ENCODE measurements at regions not wholly inside any gene's neighbourhood (a gene's known extent, or its start where the extent isn't known, plus 50 kb on each side); places are given as distances from the start of the nearest gene placed in this dataset.
A peak's percentile ranks its signal among the peaks of the same experiment; 100 is the strongest.

DNA sequence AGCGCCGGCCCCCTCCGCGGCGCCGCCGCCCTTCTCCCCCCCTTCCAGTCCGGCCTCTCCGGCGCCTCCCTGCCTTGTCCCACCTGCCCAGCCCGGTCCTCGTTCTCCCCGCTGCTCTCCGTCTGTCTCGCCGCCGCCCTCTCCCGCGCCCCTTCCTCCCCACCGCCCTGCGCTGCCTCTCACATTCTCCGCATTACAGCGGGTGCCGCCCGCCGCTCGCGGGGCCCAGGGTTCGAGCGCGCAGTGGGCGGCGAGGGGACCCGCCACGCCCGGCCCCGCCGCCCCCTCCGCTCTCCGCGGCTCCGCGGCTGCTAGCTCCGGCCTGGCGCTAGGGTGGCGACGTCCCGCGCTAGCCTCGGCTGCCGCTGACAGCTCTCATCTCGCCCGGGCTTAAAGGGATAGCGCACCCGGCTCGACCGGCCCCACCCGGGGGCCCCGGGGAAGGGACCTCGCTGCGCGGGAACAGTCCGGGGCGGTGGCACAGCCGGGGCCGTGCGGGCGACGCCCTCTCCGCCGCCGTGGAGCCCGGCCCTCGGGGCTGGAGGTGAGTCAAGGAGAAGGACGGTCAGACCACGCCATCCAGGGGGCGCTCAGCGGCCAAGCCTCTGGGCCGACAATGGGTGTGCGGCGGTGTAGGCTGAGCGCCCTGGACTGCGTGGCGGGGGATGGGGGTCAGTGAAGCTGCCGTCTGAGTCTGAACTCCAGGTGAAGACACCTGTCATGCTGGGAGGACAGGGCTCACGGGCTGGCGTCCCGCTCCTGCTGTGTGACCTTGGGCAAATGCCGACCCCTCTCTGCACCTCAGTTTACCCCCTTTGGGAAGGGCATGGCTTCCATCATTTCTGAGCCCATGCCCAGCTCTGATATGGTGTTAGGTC, 187.4 kb upstream of the LINGO1 start:
- TF ChIP-seq, protein P1, sequence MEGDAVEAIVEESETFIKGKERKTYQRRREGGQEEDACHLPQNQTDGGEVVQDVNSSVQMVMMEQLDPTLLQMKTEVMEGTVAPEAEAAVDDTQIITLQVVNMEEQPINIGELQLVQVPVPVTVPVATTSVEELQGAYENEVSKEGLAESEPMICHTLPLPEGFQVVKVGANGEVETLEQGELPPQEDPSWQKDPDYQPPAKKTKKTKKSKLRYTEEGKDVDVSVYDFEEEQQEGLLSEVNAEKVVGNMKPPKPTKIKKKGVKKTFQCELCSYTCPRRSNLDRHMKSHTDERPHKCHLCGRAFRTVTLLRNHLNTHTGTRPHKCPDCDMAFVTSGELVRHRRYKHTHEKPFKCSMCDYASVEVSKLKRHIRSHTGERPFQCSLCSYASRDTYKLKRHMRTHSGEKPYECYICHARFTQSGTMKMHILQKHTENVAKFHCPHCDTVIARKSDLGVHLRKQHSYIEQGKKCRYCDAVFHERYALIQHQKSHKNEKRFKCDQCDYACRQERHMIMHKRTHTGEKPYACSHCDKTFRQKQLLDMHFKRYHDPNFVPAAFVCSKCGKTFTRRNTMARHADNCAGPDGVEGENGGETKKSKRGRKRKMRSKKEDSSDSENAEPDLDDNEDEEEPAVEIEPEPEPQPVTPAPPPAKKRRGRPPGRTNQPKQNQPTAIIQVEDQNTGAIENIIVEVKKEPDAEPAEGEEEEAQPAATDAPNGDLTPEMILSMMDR (IDR thresholded peaks at IDR 0.05; ENCODE audit: low read depth, low read length): peak; percentile 18
- TF ChIP-seq, protein P2, sequence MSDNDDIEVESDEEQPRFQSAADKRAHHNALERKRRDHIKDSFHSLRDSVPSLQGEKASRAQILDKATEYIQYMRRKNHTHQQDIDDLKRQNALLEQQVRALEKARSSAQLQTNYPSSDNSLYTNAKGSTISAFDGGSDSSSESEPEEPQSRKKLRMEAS (IDR thresholded peaks at IDR 0.05; ENCODE audit: low read depth, low read length): no peak
- no peak for TF ChIP-seq POLR2A (IDR thresholded peaks at IDR 0.05; ENCODE audit: extremely low read depth, insufficient read length)
- no peak for TF ChIP-seq MYC (IDR thresholded peaks at IDR 0.05; ENCODE audit: low read depth, low read length)

Measured in NB4 (cell line).